ENCODE measurements at regions not wholly inside any gene's neighbourhood (a gene's known extent, or its start where the extent isn't known, plus 50 kb on each side); places are given as distances from the start of the nearest gene placed in this dataset.
A peak's percentile ranks its signal among the peaks of the same experiment; 100 is the strongest.

DNA sequence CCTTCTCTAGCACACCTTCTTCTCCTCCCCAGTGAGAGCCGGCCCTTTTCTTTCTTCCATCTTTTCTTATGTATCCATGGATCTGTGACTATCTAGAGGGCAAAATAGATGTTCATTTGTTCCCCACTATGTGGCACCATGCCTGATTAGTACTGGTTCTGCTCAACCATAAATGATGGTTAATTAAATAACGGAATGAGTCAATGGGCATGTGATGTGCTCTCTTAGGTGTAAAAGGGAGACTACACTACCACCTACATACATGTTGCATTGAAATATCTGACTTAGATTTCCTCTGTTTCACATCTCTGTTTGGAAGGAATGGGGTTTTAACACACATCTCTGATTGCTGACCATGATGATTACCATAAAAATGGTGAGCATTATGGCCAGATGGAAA is 116.5 kb downstream of the BTG1 start:
- H3K4me3 ChIP-seq (ENCODE audit: low read length), result no peak overlapping the region
- TF ChIP-seq CTCF (conservative IDR thresholded peaks at IDR 0.05; ENCODE audit: low read length), result no peak
- DNase-seq (ENCODE audit: low read depth), result no peak

DNA sequence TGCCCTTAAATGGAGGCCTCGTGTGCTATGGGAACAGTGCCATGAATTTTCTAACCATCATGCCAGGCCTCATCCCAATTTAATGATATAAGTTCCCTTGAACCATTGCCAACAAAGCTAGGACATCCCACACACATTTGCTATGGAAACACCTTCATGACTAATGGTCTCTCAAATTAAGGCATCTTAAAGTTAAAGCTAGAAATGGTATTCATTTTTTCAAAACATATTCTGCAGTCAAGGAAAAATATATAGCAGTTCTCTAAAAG is 117.3 kb downstream of the BTG1 start:
- peak; percentile 21 for DNase-seq (ENCODE audit: low read depth)
- TF ChIP-seq CTCF (conservative IDR thresholded peaks at IDR 0.05; ENCODE audit: low read length), result no peak
- H3K4me3 ChIP-seq (ENCODE audit: low read length), result no peak overlapping the region

GRCh38 chr12:92027701-92028440 is 117.8 kb downstream of the BTG1 start:
- no peak overlapping the region for H3K4me3 ChIP-seq (ENCODE audit: low read length)
- TF ChIP-seq CTCF (conservative IDR thresholded peaks at IDR 0.05; ENCODE audit: low read length), result no peak
- no peak for DNase-seq (ENCODE audit: low read depth)

DNA sequence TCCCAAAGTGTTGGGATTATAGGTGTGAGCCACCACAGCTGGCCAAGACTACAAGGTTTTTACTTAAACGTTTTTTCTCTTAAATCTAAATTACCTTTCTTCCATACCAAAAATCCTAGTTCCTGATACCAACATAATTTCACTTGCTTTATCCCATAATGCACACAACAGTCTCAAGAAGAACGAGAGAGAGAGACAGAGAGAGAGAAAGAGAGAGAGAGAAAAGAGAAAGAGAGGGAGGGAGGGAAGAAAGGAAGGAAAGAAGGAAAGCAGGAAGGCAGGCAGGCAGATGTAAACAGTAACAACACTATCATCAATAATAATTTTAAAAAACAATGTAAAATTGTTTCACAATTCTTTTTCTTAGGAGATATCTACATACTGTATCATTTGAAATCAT is 118.4 kb downstream of the BTG1 start:
- no peak for DNase-seq (ENCODE audit: low read depth)
- TF ChIP-seq CTCF (conservative IDR thresholded peaks at IDR 0.05; ENCODE audit: low read length), result no peak
- no peak overlapping the region for H3K4me3 ChIP-seq (ENCODE audit: low read length)

DNA sequence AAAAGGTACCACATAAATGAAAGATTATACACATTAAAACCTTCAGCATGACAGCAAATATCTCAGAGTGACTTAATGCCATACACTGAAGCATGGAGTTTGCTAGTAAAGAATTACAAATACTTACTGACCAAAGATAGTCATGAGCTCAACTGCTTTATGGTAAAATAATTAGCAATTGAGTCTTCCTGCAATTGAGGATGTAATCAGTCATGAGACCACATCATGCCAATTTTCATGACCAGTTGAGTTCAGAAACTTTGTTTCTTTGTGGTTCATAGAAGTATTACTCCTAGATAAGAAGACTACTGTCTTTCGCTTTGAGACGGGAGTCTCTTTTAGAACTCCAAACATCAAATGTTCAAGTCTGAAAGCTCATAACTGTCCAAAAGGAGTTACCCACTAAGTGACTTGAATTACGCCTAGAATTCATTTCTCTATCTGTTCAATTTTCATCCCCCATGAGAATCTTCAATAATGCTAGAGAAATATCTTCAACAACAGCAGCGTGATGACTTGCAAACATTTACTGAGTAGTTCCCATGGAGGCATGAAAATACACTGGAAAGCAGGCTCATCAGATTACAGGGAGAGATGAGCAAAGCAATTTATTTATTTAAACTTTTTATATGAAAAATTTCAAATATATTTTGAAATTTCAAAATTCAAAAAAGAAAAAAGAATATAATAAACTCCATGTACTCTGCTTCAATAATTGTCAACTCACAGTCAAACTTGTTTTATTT is 120.0 kb downstream of the BTG1 start:
- H3K4me3 ChIP-seq (ENCODE audit: low read length), result no peak overlapping the region
- DNase-seq (ENCODE audit: low read depth), result no peak
- no peak for TF ChIP-seq CTCF (conservative IDR thresholded peaks at IDR 0.05; ENCODE audit: low read length)

- TF ChIP-seq CTCF (conservative IDR thresholded peaks at IDR 0.05; ENCODE audit: low read length), result no peak
- DNase-seq (ENCODE audit: low read depth), result no peak
- no peak overlapping the region for H3K4me3 ChIP-seq (ENCODE audit: low read length)
These were observed 123.6 kb downstream of the BTG1 start for GRCh38 chr12:92022093-92022492.

GRCh38 chr12:92021666-92022035 is 124.0 kb downstream of the BTG1 start:
- TF ChIP-seq CTCF (conservative IDR thresholded peaks at IDR 0.05; ENCODE audit: low read length), result no peak
- no peak for DNase-seq (ENCODE audit: low read depth)
- no peak overlapping the region for H3K4me3 ChIP-seq (ENCODE audit: low read length)

All from AG10803 (cell line).